Adrenal gland (tissue), 9 donors: ENCODE measurements at regions not wholly inside any gene's neighbourhood (a gene's known extent, or its start where the extent isn't known, plus 50 kb on each side); places are given as distances from the start of the nearest gene placed in this dataset.

Source experiments
- DNase-seq, 7 donors: peaks; one replicate each; pipeline ENCODE4 v3.0.0-alpha.2; 2019 to 2020
- H3K27ac ChIP-seq, 5 donors: fragments of 200-600 bp; sonication (generic) in 4 of 5; 1 replicate in 3 of 5; 2 replicates in 2 of 5; pipeline versions ENCODE4 v1.5.1 to v1.8.0; 2016 to 2020; ENCODE audit warnings: mild to moderate bottlenecking in 1 of 5
- H3K27me3 ChIP-seq: fragments of 200-600 bp; 2 replicates; pipeline ENCODE4 v1.8.0; 2021
- H3K36me3 ChIP-seq, 2 donors: fragments of 200-600 bp; replicated peaks in 1 of 2; 1 replicate in 1 of 2; 2 replicates in 1 of 2; pipeline versions ENCODE4 v1.5.1 to v1.8.0; 2018 to 2022
- H3K4me1 ChIP-seq, 2 donors: fragments of 200-600 bp; replicated peaks in 1 of 2; 1 replicate in 1 of 2; 2 replicates in 1 of 2; pipeline versions ENCODE4 v1.5.1 to v1.8.0; 2018 to 2021
- H3K4me3 ChIP-seq, 4 donors: fragments of 200-600 bp; sonication (generic) in 3 of 4; one replicate each; pipeline ENCODE4 v1.5.1; 2016 to 2018
- H3K9me3 ChIP-seq, 3 donors: fragments of 200-600 bp; sonication (generic) in 1 of 3; replicated peaks in 1 of 3; 1 replicate in 2 of 3; 2 replicates in 1 of 3; pipeline versions ENCODE4 v1.5.1 to v1.8.0; 2016 to 2021
- CTCF ChIP-seq, 6 experiments: fragments of 450-650 bp in 4 of 6; fragments of 200-600 bp in 2 of 6; sonication (generic) in 1 of 6; IDR thresholded peaks; 1 replicate in 5 of 6; 2 replicates in 1 of 6; pipeline versions ENCODE4 v1.5.1 to v1.8.0; 2016 to 2021; ENCODE audit warnings: antibody characterized with exemption in 6 of 6, mild to moderate bottlenecking in 2 of 6, moderate library complexity in 1 of 6
- POLR2A ChIP-seq, 2 donors: fragments of 450-650 bp; IDR thresholded peaks; one replicate each; pipeline ENCODE4 v1.6.1; 2017; ENCODE audit warnings: antibody characterized with exemption in 2 of 2, mild to moderate bottlenecking in 2 of 2, moderate library complexity in 1 of 2
- WGBS, 4 donors: extraction: QIAGEN DNeasy Blood & Tissue Kit in 2 of 4; methylation state at CpG; one replicate each; pipeline versions ENCODE4 v1.1.5 to v1.1.7; 2013 to 2017; 5-methylcytosine and 5-hydroxymethylcytosine counted together
- intact Hi-C, 2 donors: fragments of 100-400 bp; cut with DNase I; formaldehyde crosslinking; loops; one replicate each; pipeline versions ENCODE4 v1.14.1 to v1.15.0; 2022 to 2023
- donor health status: healthy with polysubstance abuse.
- donor health status: Bipolar disorder and iron deficiency.
- donor health status: DM: yes; HTN: yes; CAD: no.
- donor health status: DM: no; HTN: no; CAD: no.
- donor health status: DM: no; HTN: no; CAD: no.

GRCh38 chr18:47458483-47458882 is 207.0 kb upstream of the SKOR2 start:
- TF ChIP-seq CTCF (IDR thresholded peaks at IDR 0.05): no peak
- no peak for TF ChIP-seq POLR2A (IDR thresholded peaks at IDR 0.05)
- H3K9me3 ChIP-seq: no peaks in the 10 kb centered on the region
- H3K36me3 ChIP-seq: no peaks in the 10 kb centered on the region
- H3K4me1 ChIP-seq: no peaks in the 10 kb centered on the region
- intact Hi-C loops: no loop called here
- H3K27ac ChIP-seq: no peak overlapping the region
- no peak for DNase-seq
- no peak overlapping the region for H3K4me3 ChIP-seq
- no peaks in the 10 kb centered on the region for H3K27me3 ChIP-seq

GRCh38 chr18:47457614-47458013 is 206.2 kb upstream of the SKOR2 start:
- Histone ChIP-seq H3K4me1 (no peaks in the 10 kb centered on the region), H3K27ac (no peak overlapping the region), H3K36me3 (no peaks in the 10 kb centered on the region), H3K4me3 (no peak overlapping the region), H3K27me3 (no peaks in the 10 kb centered on the region), H3K9me3 (no peaks in the 10 kb centered on the region)
- no peak for TF ChIP-seq CTCF (IDR thresholded peaks at IDR 0.05)
- TF ChIP-seq POLR2A (IDR thresholded peaks at IDR 0.05): no peak
- intact Hi-C loops: no loop called here
- WGBS, 4 donors: 36 to 67% (median 53%) methylated on average over 1 of the region's 1 CpG
- no peak for DNase-seq

GRCh38 chr18:47453038-47453437 is 201.6 kb upstream of the SKOR2 start:
- 83 to 91% (median 89%) methylated on average over 4 of the region's 4 CpGs for WGBS, 4 donors
- no peak overlapping the region for H3K4me3 ChIP-seq
- H3K4me1 ChIP-seq: no peaks in the 10 kb centered on the region
- TF ChIP-seq POLR2A (IDR thresholded peaks at IDR 0.05): no peak
- TF ChIP-seq CTCF (IDR thresholded peaks at IDR 0.05): no peak
- DNase-seq: no peak
- H3K9me3 ChIP-seq: no peaks in the 10 kb centered on the region
- no peaks in the 10 kb centered on the region for H3K36me3 ChIP-seq
- no peaks in the 10 kb centered on the region for H3K27me3 ChIP-seq
- intact Hi-C loops: no loop called here
- H3K27ac ChIP-seq: no peak overlapping the region

- no peaks in the 10 kb centered on the region for H3K9me3 ChIP-seq
- TF ChIP-seq CTCF (IDR thresholded peaks at IDR 0.05) (no peak), POLR2A (IDR thresholded peaks at IDR 0.05) (no peak)
- H3K27me3 ChIP-seq: no peaks in the 10 kb centered on the region
- no peak for DNase-seq
- no peak overlapping the region for H3K27ac ChIP-seq
- no peaks in the 10 kb centered on the region for H3K36me3 ChIP-seq
- intact Hi-C loops: no loop called here
- 78 to 93% (median 88%) methylated on average over 5 to 6 of the region's 6 CpGs for WGBS, 4 donors
- no peak overlapping the region for H3K4me3 ChIP-seq
- H3K4me1 ChIP-seq: no peaks in the 10 kb centered on the region
Observed at GRCh38 chr18:47448956-47449355, 197.5 kb upstream of the SKOR2 start.
